ENCODE measurements at regions not wholly inside any gene's neighbourhood (a gene's known extent, or its start where the extent isn't known, plus 50 kb on each side); places are given as distances from the start of the nearest gene placed in this dataset.

GRCh38 chr15:93469994-93470393, 381.0 kb upstream of the RGMA start:
- TF ChIP-seq CTCF (IDR thresholded peaks at IDR 0.05) = no peak
- no peak for ATAC-seq (ENCODE audit: low FRiP score)
- no peak for DNase-seq (ENCODE audit: low spot score)

GRCh38 chr15:93467337-93467736, 378.3 kb upstream of the RGMA start:
- peak; percentile 51 for ATAC-seq (ENCODE audit: low FRiP score)
- no peak for TF ChIP-seq CTCF (IDR thresholded peaks at IDR 0.05)
- DNase-seq (ENCODE audit: low spot score) = peak; percentile 24

DNA sequence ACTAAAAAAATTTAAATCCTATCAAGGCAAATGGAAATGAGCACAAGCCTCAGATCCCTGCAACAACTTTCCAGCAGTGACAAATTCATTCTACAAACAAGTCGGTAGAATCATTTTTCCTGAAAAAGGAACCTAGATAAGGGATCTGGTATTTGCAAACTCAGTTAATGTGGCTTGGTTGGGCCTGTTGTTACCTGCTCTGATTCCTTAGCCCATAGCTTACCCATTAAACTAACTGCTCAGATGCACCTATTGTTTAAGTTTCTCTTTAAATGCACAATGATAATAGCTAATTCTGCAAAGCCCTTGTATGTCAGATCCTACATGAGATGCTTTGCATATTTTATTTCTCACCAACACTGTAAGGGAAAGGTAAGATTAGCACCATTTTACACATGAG, 377.4 kb upstream of the RGMA start:
- no peak for DNase-seq (ENCODE audit: low spot score)
- no peak for TF ChIP-seq CTCF (IDR thresholded peaks at IDR 0.05)
- no peak for ATAC-seq (ENCODE audit: low FRiP score)

DNA sequence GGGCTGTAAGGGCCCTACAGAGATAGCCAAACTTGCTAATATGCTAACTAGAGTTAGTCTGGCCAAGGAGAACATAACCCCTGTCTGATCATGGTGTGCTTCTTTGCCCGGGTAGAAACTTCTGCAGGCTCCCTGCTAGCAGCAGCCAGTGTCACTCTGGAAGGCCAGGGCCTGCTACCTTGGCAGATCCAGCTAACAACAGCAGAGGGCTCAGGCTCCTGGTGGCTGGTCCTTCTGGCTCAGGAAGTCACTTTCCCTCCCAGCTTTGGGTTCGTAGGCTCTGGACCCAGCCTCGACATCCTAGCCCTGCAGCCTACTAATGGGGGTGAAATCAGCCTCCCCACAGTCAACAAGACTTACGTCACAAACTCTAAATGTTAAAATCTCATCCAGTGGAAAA, 373.7 kb upstream of the RGMA start:
- ATAC-seq (ENCODE audit: low FRiP score) (no peak), DNase-seq (ENCODE audit: low spot score) (no peak)
- no peak for TF ChIP-seq CTCF (IDR thresholded peaks at IDR 0.05)

- no peak for DNase-seq (ENCODE audit: low spot score)
- TF ChIP-seq CTCF (IDR thresholded peaks at IDR 0.05) = no peak
- ATAC-seq (ENCODE audit: low FRiP score) = no peak
Measured at GRCh38 chr15:93460717-93461116, 371.7 kb upstream of the RGMA start.

GRCh38 chr15:93459396-93459795, 370.4 kb upstream of the RGMA start:
- no peak for TF ChIP-seq CTCF (IDR thresholded peaks at IDR 0.05)
- ATAC-seq (ENCODE audit: low FRiP score) = no peak
- no peak for DNase-seq (ENCODE audit: low spot score)

- TF ChIP-seq CTCF (IDR thresholded peaks at IDR 0.05) = no peak
- ATAC-seq (ENCODE audit: low FRiP score) = no peak
- DNase-seq (ENCODE audit: low spot score) = no peak
Measured at GRCh38 chr15:93458597-93458996, 369.6 kb upstream of the RGMA start.
